ENCODE measurements at regions not wholly inside any gene's neighbourhood (a gene's known extent, or its start where the extent isn't known, plus 50 kb on each side); places are given as distances from the start of the nearest gene placed in this dataset.

DNA sequence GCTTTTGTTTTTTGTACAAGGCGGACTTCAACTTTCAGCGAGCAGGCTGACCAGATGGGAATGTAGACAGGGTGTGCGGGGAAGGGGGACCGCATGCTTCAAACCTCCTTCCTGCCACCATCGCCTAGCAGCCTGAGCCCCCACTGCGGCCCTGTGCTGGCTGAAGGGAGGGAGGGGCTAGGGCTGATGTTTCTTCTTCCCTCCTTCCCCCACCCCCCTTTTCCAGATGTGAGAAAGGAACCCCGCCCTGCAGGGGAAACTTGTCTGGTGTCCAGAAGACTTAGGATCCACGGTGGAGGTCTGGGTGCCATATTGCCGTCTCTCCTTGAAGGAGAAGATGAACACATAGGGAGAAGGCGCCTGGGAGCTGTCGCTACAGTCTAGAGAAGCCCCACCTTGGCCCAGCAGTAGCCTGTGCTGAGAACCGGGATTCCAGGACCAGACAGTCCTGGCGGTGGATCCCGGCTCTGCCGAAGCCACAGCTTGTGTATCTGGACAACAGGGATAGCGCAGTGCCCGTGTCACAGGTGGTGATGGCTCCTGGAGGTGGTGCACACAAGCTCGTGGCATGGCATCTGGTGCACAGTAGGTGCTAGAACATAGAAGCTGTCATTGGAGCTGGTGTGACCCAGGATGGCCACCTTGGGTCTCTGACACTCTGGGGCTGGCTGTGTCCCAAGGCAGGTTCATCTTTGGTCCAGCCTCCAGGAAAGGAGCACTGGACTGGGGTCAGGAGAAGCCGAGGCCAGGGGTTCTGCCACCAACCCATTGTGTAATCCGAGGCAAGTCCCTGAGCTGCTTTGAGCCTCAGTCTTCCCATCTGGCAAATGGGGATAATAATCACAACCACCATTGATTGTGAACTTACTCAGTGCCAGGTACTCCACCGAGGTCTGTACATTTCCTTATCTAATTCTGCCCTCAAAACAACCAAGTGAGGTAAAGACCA lies 205.6 kb downstream of the C9orf50 start:
- TF ChIP-seq, protein P1, sequence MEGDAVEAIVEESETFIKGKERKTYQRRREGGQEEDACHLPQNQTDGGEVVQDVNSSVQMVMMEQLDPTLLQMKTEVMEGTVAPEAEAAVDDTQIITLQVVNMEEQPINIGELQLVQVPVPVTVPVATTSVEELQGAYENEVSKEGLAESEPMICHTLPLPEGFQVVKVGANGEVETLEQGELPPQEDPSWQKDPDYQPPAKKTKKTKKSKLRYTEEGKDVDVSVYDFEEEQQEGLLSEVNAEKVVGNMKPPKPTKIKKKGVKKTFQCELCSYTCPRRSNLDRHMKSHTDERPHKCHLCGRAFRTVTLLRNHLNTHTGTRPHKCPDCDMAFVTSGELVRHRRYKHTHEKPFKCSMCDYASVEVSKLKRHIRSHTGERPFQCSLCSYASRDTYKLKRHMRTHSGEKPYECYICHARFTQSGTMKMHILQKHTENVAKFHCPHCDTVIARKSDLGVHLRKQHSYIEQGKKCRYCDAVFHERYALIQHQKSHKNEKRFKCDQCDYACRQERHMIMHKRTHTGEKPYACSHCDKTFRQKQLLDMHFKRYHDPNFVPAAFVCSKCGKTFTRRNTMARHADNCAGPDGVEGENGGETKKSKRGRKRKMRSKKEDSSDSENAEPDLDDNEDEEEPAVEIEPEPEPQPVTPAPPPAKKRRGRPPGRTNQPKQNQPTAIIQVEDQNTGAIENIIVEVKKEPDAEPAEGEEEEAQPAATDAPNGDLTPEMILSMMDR (IDR thresholded peaks at IDR 0.05), result no peak
- TF ChIP-seq POLR2A (IDR thresholded peaks at IDR 0.05), result no peak
